Endometrial microvascular endothelial cells (primary cell): ENCODE measurements at regions not wholly inside any gene's neighbourhood (a gene's known extent, or its start where the extent isn't known, plus 50 kb on each side); places are given as distances from the start of the nearest gene placed in this dataset.

ENCODE experiments used
- in situ Hi-C: cut with HindIII; loops from 2 replicates; pipeline ENCODE4 v1.10.0; 2017; ENCODE audit warnings: low sequenced_read_pairs, low pct_unique_long_range_greater_than_20kb; ENCODE audit errors: inconsistent ontology term

DNA sequence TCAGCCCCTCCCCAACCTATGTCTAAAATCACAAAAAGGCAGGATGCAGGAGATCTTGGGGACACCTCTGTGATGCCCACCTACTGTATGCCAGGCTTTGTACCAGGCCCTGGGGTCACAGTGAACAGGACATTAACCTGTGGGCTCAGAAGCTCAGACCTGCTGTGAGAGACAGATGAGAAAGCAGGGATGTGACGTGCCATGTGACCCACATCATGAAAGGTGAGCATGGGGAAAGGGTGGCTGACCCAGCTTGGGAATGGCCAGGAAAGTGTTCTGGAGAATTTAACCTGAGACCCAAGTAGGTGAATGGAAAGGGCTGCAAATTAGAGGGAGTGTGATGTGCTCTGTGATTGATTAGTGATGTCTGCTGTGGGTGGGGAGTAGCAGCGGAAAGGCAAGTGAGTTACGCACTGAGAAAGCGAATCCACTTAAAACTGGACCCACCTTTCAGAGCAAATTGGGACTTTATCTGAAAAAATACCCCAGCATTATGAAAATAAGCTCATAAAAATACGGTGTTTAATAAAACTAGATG is 132.2 kb downstream of the IRF8 start:
- in situ Hi-C loops, result no loop called here

DNA sequence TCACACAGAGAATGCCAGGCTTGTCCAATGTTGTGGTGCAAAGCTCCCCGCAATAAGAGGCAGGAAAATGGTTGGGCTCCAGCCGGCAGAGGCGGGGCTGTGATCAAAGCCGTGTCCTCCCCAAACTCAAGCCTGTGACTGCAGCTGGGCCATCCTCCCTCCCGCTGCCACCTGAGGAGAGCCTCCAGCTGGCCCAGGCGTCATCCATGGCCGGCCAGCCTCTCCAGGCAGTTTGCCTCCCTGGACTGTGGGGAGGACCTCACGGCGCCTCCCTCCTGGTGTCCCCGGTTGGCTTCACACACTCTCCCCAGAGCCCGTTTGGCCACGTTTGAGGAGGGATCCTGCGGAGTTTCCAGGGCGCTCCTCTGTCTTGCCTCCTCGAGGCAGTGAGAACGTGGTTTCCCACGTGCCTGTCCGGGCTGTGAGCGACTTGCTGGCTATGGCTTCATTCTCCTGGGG is 134.1 kb downstream of the IRF8 start:
- in situ Hi-C loops, result no loop called here

DNA sequence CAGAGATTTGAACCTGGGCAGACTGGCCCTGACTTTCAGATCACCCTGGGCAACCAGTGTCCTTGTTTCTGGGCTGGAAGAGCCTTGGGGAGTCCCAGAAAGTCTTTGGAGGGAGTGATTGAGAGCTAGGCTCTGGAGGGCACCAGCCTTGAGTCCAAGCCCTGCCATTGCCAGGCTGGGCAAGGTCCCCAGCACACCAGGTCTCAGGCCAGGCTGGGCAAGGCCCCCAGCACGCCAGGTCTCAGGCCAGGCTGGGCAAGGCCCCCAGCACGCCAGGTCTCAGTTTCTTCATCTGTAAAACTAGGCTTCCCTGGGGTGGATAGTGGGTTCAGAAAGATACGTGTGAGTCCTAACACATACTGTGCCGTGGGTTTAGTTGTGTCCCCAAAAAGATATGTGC is 135.0 kb downstream of the IRF8 start:
- in situ Hi-C loops, result no loop called here

DNA sequence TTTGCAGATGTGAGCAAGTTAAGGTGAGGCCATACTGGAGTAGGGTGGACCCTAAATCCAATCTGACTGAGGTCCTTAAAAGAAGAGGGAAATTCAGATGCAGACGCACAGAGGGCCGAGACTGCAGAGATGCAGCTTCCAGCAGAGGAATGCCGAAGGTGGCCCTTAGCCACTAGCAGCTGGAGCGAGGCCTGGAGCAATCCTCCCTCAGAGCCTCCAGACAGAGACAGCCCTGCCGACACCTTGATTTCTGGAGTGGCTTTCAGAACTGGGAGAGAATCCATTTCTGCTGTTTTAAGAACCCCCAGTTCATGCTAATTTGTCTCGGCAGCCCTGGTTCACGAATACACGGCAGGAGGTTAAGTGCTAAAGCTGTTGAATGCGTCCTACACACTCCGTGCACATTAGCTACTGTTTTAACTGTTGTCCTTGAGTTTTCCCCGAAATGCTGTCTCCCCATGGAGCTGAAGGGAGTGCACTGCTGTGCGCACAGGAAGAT is 135.5 kb downstream of the IRF8 start:
- in situ Hi-C loops, result no loop called here

DNA sequence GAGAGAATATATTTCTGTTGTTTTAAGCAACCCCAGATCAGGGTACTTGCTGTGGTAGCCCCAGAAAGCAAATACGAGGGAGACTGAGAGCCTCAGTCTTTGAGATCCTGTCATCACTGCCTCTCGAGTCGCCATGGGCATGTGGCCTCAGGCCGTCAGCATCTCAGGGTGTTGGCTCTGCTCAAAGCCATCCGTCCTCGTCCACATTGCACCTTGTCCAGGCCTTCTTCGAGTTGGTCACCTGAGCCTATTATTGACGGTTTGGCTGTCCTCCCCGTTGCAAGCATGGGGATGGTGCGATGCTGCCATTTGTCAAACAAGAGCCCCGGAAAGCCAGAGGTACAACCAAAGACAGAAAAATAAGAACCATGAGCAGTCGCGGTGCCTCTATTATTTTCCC is 136.9 kb downstream of the IRF8 start:
- in situ Hi-C loops, result no loop called here

DNA sequence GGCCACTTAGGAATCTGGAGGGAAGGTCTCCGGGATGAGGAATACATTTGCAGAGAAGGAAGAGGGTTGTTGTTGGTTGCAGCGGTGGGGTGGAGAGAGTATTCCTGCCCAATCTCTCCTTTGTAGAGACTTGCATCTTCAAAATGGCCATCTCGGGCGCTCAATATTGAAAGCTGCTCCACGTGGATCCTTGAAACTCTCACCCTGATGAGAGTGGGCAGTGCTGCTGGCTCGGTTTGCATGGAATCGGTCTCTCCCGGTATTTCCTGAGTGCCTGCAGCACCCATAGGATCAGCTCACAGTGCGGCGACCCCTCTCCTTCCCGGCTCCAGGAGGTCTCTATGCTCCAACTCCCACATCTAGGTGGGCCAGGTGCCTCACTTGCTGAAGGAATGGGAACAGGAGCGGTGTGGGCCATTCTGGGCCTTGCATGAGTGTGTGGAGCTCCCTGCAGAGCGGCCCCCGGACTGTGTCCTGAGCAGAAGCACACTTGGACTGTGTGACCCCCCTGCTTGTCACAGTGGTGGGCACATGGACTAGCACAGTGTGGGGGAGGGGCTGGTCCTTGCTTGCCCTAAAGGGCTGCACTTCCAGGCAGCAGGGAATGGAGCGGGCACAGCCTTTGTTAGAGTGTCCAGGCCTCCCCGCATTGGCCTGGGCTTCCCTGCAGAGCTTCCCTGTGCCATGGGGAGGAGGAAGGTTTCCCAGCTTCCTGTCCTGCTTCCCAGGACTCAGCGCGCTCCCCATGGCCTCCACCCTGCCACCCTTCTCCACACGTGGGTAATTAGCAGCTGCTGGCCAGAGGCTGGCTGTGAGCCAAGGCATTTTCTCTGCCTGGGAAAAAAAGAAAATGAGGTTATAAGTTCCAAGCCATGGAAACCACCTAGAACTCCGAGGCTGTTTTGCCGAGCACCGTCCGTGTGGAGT is 139.3 kb downstream of the IRF8 start:
- in situ Hi-C loops, result no loop called here

DNA sequence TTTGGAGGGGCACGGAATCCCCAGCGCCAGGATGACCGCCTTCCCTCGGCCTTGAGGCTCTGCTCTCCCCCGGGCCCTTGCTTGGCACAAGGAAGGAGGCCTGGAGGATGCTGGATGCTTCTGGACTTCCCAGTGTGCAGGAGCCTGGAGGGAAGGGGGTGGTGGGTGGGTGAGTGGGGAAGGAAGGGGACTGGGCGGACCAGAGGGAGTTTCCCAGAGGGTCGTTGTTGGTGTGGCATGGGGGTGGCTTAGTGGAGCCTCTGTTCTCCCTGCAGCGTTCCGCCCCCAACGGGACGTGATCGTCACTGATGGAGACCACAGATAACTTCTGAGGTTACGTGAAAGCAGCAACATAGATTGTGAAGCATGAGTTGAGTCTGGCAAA is 140.0 kb downstream of the IRF8 start:
- in situ Hi-C loops, result no loop called here

DNA sequence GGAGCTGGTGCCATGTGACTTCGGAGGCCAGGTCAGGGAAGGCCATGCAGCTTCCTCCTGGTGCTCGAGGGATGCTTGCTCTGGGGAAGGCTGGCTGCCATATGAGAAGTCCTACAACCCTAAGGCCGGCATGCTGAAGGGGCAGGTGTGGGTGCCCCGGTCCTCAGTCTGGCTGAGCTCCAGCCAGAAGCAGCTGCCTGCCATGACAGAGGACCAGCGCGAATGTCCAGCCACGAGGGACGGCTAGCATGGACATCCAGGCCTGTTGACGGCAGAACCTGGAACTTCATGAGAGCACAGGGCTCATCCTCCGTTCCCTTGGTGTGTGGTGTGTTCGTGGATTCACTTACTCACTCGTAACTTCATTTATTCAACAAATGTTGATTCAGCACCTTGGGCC is 140.6 kb downstream of the IRF8 start:
- in situ Hi-C loops, result no loop called here

DNA sequence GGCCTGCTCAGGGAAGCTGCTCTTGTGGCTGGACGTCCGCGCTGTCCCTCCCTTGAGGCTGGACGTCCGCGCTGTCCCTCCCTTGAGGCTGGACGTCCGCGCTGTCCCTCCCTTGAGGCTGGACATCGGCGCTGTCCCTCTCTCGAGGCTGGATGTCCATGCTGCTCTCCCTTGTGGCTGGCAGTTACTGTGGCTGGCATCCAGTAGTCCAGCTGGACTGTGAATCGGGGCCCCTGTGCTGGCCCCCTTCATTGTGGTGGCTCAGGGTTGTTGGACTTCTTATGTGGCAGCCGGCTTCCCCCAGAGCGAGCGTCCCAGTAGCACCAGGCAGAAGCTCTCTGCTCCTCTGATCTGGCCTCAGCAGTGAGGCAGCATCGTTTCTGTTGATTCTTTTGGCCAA is 141.5 kb downstream of the IRF8 start:
- in situ Hi-C loops, result no loop called here

DNA sequence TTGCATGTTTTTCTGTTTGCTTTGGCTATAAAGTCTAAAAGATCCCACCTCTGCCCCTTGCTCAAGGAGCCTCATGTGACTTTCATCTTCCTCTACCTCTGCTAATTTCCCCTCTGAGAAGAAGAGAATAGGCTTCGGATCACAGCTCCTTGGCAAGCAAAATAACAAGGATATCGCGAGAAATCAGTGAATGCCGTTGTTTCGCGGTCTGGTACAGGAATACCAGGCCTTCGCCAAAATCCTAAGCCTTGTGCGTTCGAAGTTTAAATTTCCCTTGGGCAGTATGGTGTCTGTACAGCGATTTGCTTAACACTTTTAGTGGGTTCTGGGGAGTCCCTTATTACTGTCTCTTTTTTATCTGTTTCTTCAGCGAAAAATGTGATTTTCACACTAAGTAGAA is 142.3 kb downstream of the IRF8 start:
- in situ Hi-C loops, result no loop called here

DNA sequence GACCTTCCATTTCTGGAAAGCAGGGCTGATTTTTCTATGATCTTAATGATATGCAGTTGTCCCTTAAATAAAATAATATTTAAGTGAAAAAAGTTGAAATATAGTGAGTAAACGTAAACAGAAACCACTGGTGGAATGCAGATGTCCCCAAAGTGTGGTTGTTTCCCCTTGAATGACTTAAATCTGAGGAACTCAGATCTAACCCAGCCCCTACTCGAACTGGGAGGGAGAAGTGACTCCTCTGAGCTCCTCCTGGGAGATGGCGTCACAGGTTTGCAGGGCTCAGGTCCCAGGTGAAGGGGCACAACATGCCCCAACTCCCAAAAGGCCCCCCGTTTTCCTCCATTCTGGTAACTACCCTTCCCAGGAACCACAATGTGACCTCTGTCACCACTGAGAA is 142.8 kb downstream of the IRF8 start:
- in situ Hi-C loops, result no loop called here

DNA sequence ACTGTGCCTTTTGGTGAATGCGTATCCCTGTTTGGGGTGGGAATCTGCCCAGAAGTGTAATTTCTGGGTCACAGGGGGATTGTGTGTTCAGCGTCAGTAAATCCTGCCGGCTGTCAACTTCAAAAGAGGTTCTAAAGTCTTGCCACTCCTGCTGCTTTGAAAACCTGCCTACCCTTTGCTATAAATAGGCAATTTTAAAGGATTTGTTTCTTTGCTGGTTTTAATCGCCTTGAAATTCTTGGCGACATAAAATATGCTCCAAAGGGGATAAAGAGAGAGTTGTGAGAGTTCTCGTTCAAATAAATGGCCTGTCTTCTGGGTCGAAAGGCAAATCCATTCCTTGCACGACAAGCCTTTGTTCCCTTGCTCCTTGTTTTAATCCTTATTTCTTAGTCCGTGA is 143.4 kb downstream of the IRF8 start:
- in situ Hi-C loops, result no loop called here

DNA sequence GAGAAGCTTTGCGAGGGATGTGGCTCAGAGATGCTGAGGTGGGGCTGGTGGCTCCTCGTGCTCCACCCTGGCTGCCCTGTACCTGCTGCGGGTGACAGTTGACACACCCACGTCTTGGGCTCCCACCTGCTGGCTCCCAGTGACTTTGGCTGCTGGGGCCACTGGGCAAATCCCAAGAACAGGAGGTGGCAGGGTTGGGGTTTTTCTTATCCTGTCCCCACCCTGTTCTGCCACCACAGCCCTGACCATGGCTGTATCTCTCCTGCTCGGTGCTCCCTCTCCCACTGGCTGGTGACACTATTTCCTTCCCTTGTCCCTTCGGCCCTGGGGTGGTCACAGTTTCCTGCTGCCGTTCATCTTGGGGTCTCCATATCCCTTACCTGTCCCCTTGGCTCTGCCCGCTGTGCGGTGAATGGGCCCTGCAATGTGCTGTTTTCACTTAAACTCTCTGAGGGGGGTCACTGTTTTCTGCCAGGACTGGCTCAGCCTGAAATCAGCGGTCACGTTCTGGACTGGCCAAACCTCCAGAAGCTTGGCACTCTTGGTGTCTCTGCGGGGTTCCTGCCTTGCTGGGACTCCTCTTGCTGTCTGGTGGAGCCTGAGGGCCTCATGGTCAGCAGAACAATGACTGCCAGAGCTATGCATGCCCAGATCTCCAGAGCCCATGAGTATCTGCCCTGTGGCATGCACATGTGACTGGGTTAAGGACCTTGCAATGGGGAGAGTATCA is 144.2 kb downstream of the IRF8 start:
- in situ Hi-C loops, result no loop called here

DNA sequence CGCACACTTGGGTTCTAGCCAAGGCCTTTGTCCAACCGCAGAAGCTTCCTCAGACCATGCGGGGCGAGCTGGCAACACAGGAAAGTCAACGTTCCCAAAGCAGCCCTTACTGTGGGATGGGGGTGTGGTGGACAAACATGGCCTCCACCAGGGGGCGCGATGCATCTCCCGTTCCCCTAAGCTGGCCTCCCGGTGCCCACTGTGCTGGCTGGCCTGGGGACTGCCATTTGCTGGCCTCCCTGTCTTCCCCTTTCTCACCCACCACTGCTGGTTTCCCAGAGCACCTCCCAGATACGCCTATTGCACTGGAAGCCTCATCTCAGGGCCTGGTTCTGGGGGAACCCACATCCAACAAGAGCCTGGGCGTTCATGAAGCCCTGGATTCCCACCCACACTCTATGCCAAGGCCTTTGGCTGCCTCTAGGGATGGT is 145.3 kb downstream of the IRF8 start:
- in situ Hi-C loops, result no loop called here

DNA sequence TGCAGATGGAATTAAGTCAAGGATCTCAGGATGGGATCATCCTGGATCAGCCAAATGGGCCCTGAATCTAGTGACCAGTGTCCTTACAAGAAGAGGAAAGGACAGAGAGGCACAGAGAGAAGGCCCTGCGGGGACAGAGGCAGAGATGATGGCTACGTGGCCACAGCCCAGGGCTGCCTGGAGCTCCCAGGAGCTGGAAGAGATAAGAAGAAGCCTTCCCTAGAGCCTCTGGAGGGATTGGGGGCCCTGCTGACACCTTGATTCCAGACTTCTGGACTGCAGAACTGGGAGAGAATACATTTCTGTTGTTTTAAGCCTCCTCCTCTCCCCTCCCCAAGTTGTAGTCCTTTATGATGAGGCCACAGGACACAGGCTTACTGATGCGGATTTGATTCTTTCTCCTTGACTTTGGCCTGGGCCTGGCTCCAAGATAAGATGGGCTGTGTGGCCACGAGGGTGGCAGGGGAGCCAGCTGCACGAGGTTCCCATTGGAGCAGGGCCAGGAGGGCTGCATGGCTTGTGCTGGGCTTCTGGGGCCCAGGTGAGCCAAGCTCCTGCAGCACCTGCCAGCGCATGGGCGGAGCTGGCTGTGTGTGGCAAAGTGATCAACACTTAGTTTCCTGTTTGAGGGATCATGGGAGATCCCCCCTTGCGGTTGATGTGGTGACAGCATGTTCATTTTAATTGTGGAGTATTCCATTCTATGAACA is 146.1 kb downstream of the IRF8 start:
- in situ Hi-C loops, result no loop called here

DNA sequence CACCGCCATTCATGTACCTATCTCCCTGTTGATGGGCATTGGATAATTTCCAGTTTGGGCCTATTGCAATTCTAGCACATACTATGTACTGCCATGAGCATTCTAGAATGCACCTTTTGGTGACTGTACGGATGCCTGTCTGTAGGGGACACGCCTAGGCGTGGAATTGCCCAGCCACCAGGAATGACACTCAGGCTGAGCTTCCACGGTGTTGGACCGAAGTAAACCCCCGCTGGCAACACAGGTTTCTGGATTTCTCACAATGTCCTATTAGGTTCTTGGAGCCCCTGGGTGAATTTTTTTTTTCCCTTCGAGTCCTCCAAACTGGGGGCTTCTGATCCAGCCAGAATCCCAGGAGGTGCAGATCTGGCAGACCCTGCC is 146.6 kb downstream of the IRF8 start:
- in situ Hi-C loops, result no loop called here

DNA sequence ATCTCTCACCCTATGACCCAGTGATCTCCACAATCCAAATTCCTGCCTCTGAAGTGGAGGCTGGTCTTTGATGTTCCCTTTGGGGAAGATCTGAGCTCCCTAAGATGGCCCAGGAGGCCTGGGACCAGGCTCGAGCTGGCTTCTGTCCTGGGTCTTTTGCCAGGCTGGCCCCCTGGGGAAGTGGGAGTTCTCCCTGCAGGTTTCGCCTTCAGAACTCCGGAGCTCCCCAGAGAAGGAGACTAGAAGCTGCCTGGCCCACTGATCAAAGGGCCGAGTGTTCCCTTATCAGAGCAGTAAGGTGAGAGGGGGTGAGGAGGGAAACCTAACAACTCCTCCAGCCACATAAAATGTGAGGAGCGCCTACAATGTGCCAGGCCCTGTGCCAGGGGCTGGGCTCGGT is 147.1 kb downstream of the IRF8 start:
- in situ Hi-C loops, result no loop called here

DNA sequence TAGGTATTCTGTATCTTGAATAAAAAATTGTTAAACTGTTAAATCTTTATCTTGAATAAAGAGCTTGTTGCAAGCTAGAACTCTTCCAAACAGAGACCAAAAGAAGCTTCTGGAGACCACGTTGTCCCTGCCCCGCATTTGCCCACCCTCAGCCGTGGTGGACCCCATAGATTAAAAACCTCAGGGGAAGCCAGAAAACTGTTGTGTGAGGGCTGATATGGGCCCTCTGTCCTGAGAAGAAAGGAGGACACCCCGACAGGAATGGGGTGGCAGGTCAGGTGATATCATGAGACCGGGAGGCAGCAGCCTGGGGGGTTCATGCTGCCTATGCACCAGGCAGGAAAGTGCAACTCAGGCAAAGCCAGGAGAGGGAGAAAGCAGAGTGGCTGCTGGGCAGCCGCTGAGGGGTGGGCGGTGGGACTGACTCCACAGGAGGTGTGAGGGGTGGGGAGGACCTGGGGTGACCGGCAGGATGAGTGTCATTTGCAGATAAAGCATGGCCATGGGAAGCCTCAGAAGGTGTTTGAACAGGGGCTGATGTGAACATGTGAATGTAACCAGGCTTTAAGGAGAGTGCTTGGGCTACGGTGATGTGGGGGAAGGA is 147.8 kb downstream of the IRF8 start:
- in situ Hi-C loops, result no loop called here

DNA sequence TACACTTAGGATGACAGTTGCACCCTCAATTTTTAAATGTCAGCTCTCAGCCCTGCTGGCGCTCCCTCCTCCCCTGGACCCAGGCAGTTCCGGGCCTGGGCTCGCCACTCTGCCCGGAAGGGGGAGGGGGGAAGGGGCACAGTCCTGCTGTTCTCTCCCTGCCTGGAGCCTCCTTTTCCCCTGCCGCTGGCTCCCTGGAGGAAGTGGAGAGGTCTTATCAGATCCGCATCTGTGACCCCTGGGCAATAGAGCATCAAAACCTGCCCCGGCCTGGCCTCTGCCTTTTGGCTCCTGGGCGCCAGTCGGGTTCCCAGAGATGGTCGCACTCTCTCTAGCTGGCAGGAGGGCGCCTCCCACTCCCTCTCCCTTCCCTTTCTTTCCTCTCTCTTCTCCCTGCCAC is 149.3 kb downstream of the IRF8 start:
- in situ Hi-C loops, result no loop called here
